ENCODE measurements at regions not wholly inside any gene's neighbourhood (a gene's known extent, or its start where the extent isn't known, plus 50 kb on each side); places are given as distances from the start of the nearest gene placed in this dataset.
A peak's percentile ranks its signal among the peaks of the same experiment; 100 is the strongest.
"Not testable (repeated sequence)": the region's sequence is repeated elsewhere in the genome, so short reads cannot be mapped to it uniquely, and the experiment has no call there.

- H3K4me3 Mint-ChIP-seq (ENCODE audit: unreplicated experiment): no peak overlapping the region
- TF ChIP-seq, protein P1, sequence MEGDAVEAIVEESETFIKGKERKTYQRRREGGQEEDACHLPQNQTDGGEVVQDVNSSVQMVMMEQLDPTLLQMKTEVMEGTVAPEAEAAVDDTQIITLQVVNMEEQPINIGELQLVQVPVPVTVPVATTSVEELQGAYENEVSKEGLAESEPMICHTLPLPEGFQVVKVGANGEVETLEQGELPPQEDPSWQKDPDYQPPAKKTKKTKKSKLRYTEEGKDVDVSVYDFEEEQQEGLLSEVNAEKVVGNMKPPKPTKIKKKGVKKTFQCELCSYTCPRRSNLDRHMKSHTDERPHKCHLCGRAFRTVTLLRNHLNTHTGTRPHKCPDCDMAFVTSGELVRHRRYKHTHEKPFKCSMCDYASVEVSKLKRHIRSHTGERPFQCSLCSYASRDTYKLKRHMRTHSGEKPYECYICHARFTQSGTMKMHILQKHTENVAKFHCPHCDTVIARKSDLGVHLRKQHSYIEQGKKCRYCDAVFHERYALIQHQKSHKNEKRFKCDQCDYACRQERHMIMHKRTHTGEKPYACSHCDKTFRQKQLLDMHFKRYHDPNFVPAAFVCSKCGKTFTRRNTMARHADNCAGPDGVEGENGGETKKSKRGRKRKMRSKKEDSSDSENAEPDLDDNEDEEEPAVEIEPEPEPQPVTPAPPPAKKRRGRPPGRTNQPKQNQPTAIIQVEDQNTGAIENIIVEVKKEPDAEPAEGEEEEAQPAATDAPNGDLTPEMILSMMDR (IDR thresholded peaks at IDR 0.05; ENCODE audit: insufficient read depth, low read depth, low read length): no peak
- TF ChIP-seq EZH2 (IDR thresholded peaks at IDR 0.05; ENCODE audit: insufficient read depth, low read length): no peak
- no peaks in the 10 kb centered on the region for H3K4me1 ChIP-seq (ENCODE audit: insufficient read depth, low read length)
- no peaks in the 10 kb centered on the region for H3K27me3 ChIP-seq (ENCODE audit: insufficient read depth, low read length)
- no peak overlapping the region for H3K27ac ChIP-seq (ENCODE audit: low read depth, low read length)
- H3K9me3 Mint-ChIP-seq (ENCODE audit: unreplicated experiment): peaks cover 7% of the 10 kb centered on the region
- no peaks in the 10 kb centered on the region for H3K9me3 ChIP-seq (ENCODE audit: insufficient read depth, low read depth, low read length)
- H4K20me1 ChIP-seq (ENCODE audit: insufficient read depth, low read length): no peaks in the 10 kb centered on the region
- DNase-seq (ENCODE audit: low read depth) (no peak), FAIRE-seq (no peak)
- H3K27me3 Mint-ChIP-seq (ENCODE audit: low read depth, unreplicated experiment): no peaks in the 10 kb centered on the region
- no peak overlapping the region for H3K9ac ChIP-seq (ENCODE audit: low read length)
- H3K4me1 Mint-ChIP-seq (ENCODE audit: low read depth, unreplicated experiment): no peaks in the 10 kb centered on the region
- H3K36me3 ChIP-seq (ENCODE audit: insufficient read depth, low read length): no peaks in the 10 kb centered on the region
- H3K79me2 ChIP-seq (ENCODE audit: insufficient read depth, low read length): no peaks in the 10 kb centered on the region
- H3K4me2 ChIP-seq (ENCODE audit: low read length): no peak overlapping the region
- no peak overlapping the region for H3K27ac Mint-ChIP-seq (ENCODE audit: unreplicated experiment)
- H2AFZ ChIP-seq (ENCODE audit: low read depth, low read length): no peak overlapping the region
- H3K36me3 Mint-ChIP-seq (ENCODE audit: low read depth, unreplicated experiment): no peaks in the 10 kb centered on the region
- H3K4me3 ChIP-seq (ENCODE audit: insufficient read depth, low read depth, low read length): no peak overlapping the region
Observed at GRCh38 chr12:18837505-18837904, 99.6 kb downstream of the CAPZA3 start.

GRCh38 chr12:18840997-18841396 lies 103.1 kb downstream of the CAPZA3 start:
- H3K4me3 Mint-ChIP-seq (ENCODE audit: unreplicated experiment); H3K9me3 ChIP-seq (ENCODE audit: insufficient read depth, low read depth, low read length); H3K36me3 ChIP-seq (ENCODE audit: insufficient read depth, low read length); H3K4me2 ChIP-seq (ENCODE audit: low read length); H2AFZ ChIP-seq (ENCODE audit: low read depth, low read length); H3K4me1 Mint-ChIP-seq (ENCODE audit: low read depth, unreplicated experiment); H3K27me3 ChIP-seq (ENCODE audit: insufficient read depth, low read length); H3K9ac ChIP-seq (ENCODE audit: low read length); FAIRE-seq; H3K27ac ChIP-seq (ENCODE audit: low read depth, low read length); H3K27me3 Mint-ChIP-seq (ENCODE audit: low read depth, unreplicated experiment); H3K79me2 ChIP-seq (ENCODE audit: insufficient read depth, low read length); H3K27ac Mint-ChIP-seq (ENCODE audit: unreplicated experiment); H4K20me1 ChIP-seq (ENCODE audit: insufficient read depth, low read length); H3K36me3 Mint-ChIP-seq (ENCODE audit: low read depth, unreplicated experiment); H3K4me3 ChIP-seq (ENCODE audit: insufficient read depth, low read depth, low read length); H3K4me1 ChIP-seq (ENCODE audit: insufficient read depth, low read length); H3K9me3 Mint-ChIP-seq (ENCODE audit: unreplicated experiment); DNase-seq (ENCODE audit: low read depth): not testable (repeated sequence)

GRCh38 chr12:18849080-18849479 lies 111.2 kb downstream of the CAPZA3 start:
- TF ChIP-seq EZH2 (IDR thresholded peaks at IDR 0.05; ENCODE audit: insufficient read depth, low read length): no peak
- TF ChIP-seq, protein P1 (IDR thresholded peaks at IDR 0.05; ENCODE audit: insufficient read depth, low read depth, low read length): no peak
- peaks cover 14% of the 10 kb centered on the region for H3K4me1 Mint-ChIP-seq (ENCODE audit: low read depth, unreplicated experiment)
- Histone ChIP-seq H4K20me1 (ENCODE audit: insufficient read depth, low read length) (no peaks in the 10 kb centered on the region), H3K4me3 (ENCODE audit: insufficient read depth, low read depth, low read length) (no peak overlapping the region), H3K27me3 (ENCODE audit: insufficient read depth, low read length) (no peaks in the 10 kb centered on the region), H3K9ac (ENCODE audit: low read length) (no peak overlapping the region), H3K9me3 (ENCODE audit: insufficient read depth, low read depth, low read length) (no peaks in the 10 kb centered on the region), H3K79me2 (ENCODE audit: insufficient read depth, low read length) (no peaks in the 10 kb centered on the region), H3K27ac (ENCODE audit: low read depth, low read length) (no peak overlapping the region), H3K4me2 (ENCODE audit: low read length) (peak overlapping the region; percentile 24), H3K4me1 (ENCODE audit: insufficient read depth, low read length) (no peaks in the 10 kb centered on the region), H3K36me3 (ENCODE audit: insufficient read depth, low read length) (no peaks in the 10 kb centered on the region), H2AFZ (ENCODE audit: low read depth, low read length) (peak overlapping the region; percentile 35)
- DNase-seq (ENCODE audit: low read depth) (peak; percentile 74), FAIRE-seq (peak; percentile 64)
- no peaks in the 10 kb centered on the region for H3K36me3 Mint-ChIP-seq (ENCODE audit: low read depth, unreplicated experiment)
- no peaks in the 10 kb centered on the region for H3K9me3 Mint-ChIP-seq (ENCODE audit: unreplicated experiment)
- H3K27ac Mint-ChIP-seq (ENCODE audit: unreplicated experiment): peak overlapping the region; percentile 60
- no peaks in the 10 kb centered on the region for H3K27me3 Mint-ChIP-seq (ENCODE audit: low read depth, unreplicated experiment)
- no peak overlapping the region for H3K4me3 Mint-ChIP-seq (ENCODE audit: unreplicated experiment)

All from astrocyte (in vitro differentiated cells and primary cell).